ENCODE measurements at regions not wholly inside any gene's neighbourhood (a gene's known extent, or its start where the extent isn't known, plus 50 kb on each side); places are given as distances from the start of the nearest gene placed in this dataset.

DNA sequence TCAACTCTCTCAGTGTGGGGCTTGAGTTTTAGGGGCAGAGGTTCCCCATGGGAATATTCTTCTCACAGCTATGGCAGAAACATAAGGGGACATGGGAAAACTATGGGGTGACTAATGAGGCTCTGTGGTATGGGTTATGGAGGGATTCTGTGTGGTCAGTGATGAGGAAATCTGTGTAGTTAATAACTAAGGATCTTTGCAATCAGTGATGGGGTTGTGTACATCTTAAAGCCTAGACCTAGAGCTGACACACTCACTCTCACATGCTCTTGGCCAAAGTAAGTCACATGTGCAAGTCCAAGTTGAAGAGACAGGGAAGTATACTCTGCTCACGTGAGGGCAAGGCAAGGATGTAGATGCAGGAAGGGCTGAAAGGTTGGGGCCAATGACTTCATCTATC lies 86.4 kb upstream of the UXT start:
- TF ChIP-seq, protein P1, sequence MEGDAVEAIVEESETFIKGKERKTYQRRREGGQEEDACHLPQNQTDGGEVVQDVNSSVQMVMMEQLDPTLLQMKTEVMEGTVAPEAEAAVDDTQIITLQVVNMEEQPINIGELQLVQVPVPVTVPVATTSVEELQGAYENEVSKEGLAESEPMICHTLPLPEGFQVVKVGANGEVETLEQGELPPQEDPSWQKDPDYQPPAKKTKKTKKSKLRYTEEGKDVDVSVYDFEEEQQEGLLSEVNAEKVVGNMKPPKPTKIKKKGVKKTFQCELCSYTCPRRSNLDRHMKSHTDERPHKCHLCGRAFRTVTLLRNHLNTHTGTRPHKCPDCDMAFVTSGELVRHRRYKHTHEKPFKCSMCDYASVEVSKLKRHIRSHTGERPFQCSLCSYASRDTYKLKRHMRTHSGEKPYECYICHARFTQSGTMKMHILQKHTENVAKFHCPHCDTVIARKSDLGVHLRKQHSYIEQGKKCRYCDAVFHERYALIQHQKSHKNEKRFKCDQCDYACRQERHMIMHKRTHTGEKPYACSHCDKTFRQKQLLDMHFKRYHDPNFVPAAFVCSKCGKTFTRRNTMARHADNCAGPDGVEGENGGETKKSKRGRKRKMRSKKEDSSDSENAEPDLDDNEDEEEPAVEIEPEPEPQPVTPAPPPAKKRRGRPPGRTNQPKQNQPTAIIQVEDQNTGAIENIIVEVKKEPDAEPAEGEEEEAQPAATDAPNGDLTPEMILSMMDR (conservative IDR thresholded peaks at IDR 0.05): no peak
- TF ChIP-seq ZFX (IDR thresholded peaks at IDR 0.05): no peak

All from C4-2B (cell line).